Sciatic nerve (tissue), 2 donors: ENCODE measurements at regions not wholly inside any gene's neighbourhood (a gene's known extent, or its start where the extent isn't known, plus 50 kb on each side); places are given as distances from the start of the nearest gene placed in this dataset.

Source experiments
- ATAC-seq: fragments of 200-7000 bp; cut with Tn5 transposase; one replicate; pipeline ENCODE4 v1.9.1; 2020; ENCODE audit warnings: mild to moderate bottlenecking, moderate library complexity
- DNase-seq: peaks from one replicate; pipeline ENCODE4 v3.0.0-alpha.2; 2020; ENCODE audit warnings: low spot score
- intact Hi-C: fragments of 100-400 bp; cut with DNase I; formaldehyde crosslinking; loops from one replicate; pipeline ENCODE4 v1.14.2; 2022
- donor health status: DM: no; HTN: no; CAD: no.
- donor health status: DM: no; HTN: no; CAD: no.

GRCh38 chr2:146532509-146533147 lies 1312.2 kb upstream of the ACVR2A start:
- ATAC-seq (no peak), DNase-seq (no peak)
- intact Hi-C loops: no loop called here

GRCh38 chr2:146532009-146532408 lies 1312.8 kb upstream of the ACVR2A start:
- ATAC-seq: no peak
- no peak for DNase-seq
- intact Hi-C loops: no loop called here

GRCh38 chr2:146530886-146531285 lies 1313.9 kb upstream of the ACVR2A start:
- DNase-seq (no peak), ATAC-seq (no peak)
- intact Hi-C loops: no loop called here

GRCh38 chr2:146527166-146527565 lies 1317.7 kb upstream of the ACVR2A start:
- ATAC-seq (no peak), DNase-seq (no peak)
- intact Hi-C loops: no loop called here

- ATAC-seq (no peak), DNase-seq (no peak)
- intact Hi-C loops: no loop called here
Measured at GRCh38 chr2:146523196-146523595, 1321.6 kb upstream of the ACVR2A start.

GRCh38 chr2:146506851-146507250 lies 1338.0 kb upstream of the ACVR2A start:
- ATAC-seq (no peak), DNase-seq (no peak)
- intact Hi-C loops: no loop called here

- ATAC-seq (no peak), DNase-seq (no peak)
- intact Hi-C loops: no loop called here
Measured at GRCh38 chr2:146503366-146503765, 1341.5 kb upstream of the ACVR2A start.

- ATAC-seq: no peak
- intact Hi-C loops: no loop called here
- no peak for DNase-seq
Measured at GRCh38 chr2:146496248-146496647, 1348.6 kb upstream of the ACVR2A start.

GRCh38 chr2:146489386-146489785 lies 1355.4 kb upstream of the ACVR2A start:
- intact Hi-C loops: no loop called here
- no peak for ATAC-seq
- DNase-seq: no peak

- intact Hi-C loops: no loop called here
- ATAC-seq: no peak
- DNase-seq: no peak
Measured at GRCh38 chr2:146481629-146482028, 1363.2 kb upstream of the ACVR2A start.

- DNase-seq: no peak
- ATAC-seq: no peak
- intact Hi-C loops: no loop called here
Measured at GRCh38 chr2:146477383-146477782, 1367.4 kb upstream of the ACVR2A start.

- no peak for ATAC-seq
- no peak for DNase-seq
- intact Hi-C loops: no loop called here
Measured at GRCh38 chr2:146468578-146468977, 1376.3 kb upstream of the ACVR2A start.

GRCh38 chr2:146467425-146467824 lies 1377.4 kb upstream of the ACVR2A start:
- DNase-seq: no peak
- intact Hi-C loops: no loop called here
- ATAC-seq: no peak

GRCh38 chr2:146465460-146465859 lies 1379.4 kb upstream of the ACVR2A start:
- no peak for ATAC-seq
- no peak for DNase-seq
- intact Hi-C loops: no loop called here

GRCh38 chr2:146461068-146461467 lies 1383.8 kb upstream of the ACVR2A start:
- DNase-seq (no peak), ATAC-seq (no peak)
- intact Hi-C loops: no loop called here

- intact Hi-C loops: no loop called here
- DNase-seq (no peak), ATAC-seq (no peak)
Measured at GRCh38 chr2:146458585-146458984, 1386.2 kb upstream of the ACVR2A start.

GRCh38 chr2:146457221-146457620 lies 1387.6 kb upstream of the ACVR2A start:
- ATAC-seq: no peak

GRCh38 chr2:146455325-146455724 lies 1389.5 kb upstream of the ACVR2A start:
- intact Hi-C loops: no loop called here
- DNase-seq (no peak), ATAC-seq (no peak)

More at GRCh38 chr2:146457221-146457620, 1387.6 kb upstream of the ACVR2A start:
- DNase-seq: no peak
- intact Hi-C loops: no loop called here

- no peak for DNase-seq
- ATAC-seq: no peak
- intact Hi-C loops: no loop called here
Measured at GRCh38 chr2:146451972-146452371, 1392.9 kb upstream of the ACVR2A start.

- no peak for ATAC-seq
Measured at GRCh38 chr2:146450131-146450530, 1394.7 kb upstream of the ACVR2A start.

GRCh38 chr2:146444987-146445386 lies 1399.8 kb upstream of the ACVR2A start:
- intact Hi-C loops: no loop called here
- ATAC-seq: no peak
- DNase-seq: no peak

More at GRCh38 chr2:146450131-146450530, 1394.7 kb upstream of the ACVR2A start:
- no peak for DNase-seq
- intact Hi-C loops: no loop called here
